GM23248 (cell line): ENCODE measurements at regions not wholly inside any gene's neighbourhood (a gene's known extent, or its start where the extent isn't known, plus 50 kb on each side); places are given as distances from the start of the nearest gene placed in this dataset.
A peak's percentile ranks its signal among the peaks of the same experiment; 100 is the strongest.

ENCODE experiments used
- DNase-seq: peaks from one replicate; pipeline ENCODE4 v3.0.0-alpha.2; 2015
- H2AFZ ChIP-seq: fragments of 200-600 bp; sonication (generic); 2 replicates; pipeline ENCODE4 v1.6.1; 2016; ENCODE audit warnings: antibody characterized with exemption
- H3F3A ChIP-seq: fragments of 200-600 bp; sonication (generic); 2 replicates; pipeline ENCODE4 v1.6.1; 2016; ENCODE audit warnings: mild to moderate bottlenecking, antibody characterized with exemption, mixed run types; ENCODE audit not compliant: insufficient read depth
- H3K27ac ChIP-seq: fragments of 200-600 bp; sonication (generic); 2 replicates; pipeline ENCODE4 v1.5.1; 2016; ENCODE audit warnings: mild to moderate bottlenecking
- H3K27me3 ChIP-seq: fragments of 200-600 bp; sonication (generic); replicated peaks from 2 replicates; pipeline ENCODE4 v1.6.1; 2016; ENCODE audit warnings: mild to moderate bottlenecking; ENCODE audit not compliant: insufficient read depth
- H3K36me3 ChIP-seq: fragments of 200-600 bp; sonication (generic); 2 replicates; pipeline ENCODE4 v1.6.1; 2016; ENCODE audit warnings: low read depth, mild to moderate bottlenecking
- H3K4me1 ChIP-seq: fragments of 200-600 bp; sonication (generic); 2 replicates; pipeline ENCODE4 v1.6.1; 2016; ENCODE audit warnings: mild to moderate bottlenecking; ENCODE audit not compliant: insufficient read depth
- H3K4me2 ChIP-seq: fragments of 200-600 bp; sonication (generic); one replicate; pipeline ENCODE4 v1.6.1; 2016; ENCODE audit warnings: mild to moderate bottlenecking; ENCODE audit not compliant: unreplicated experiment
- H3K4me3 ChIP-seq: fragments of 200-600 bp; sonication (generic); 2 replicates; pipeline ENCODE4 v1.5.1; 2016; ENCODE audit warnings: mild to moderate bottlenecking
- H3K79me2 ChIP-seq: fragments of 200-600 bp; sonication (generic); 2 replicates; pipeline ENCODE4 v1.6.1; 2016; ENCODE audit warnings: mild to moderate bottlenecking; ENCODE audit not compliant: insufficient read depth
- H3K9ac ChIP-seq: fragments of 200-600 bp; sonication (generic); 2 replicates; pipeline ENCODE4 v1.6.1; 2016; ENCODE audit warnings: mild to moderate bottlenecking
- H3K9me2 ChIP-seq: fragments of 200-600 bp; sonication (generic); 2 replicates; pipeline ENCODE4 v1.6.1; 2016; ENCODE audit warnings: mixed run types, mild to moderate bottlenecking, moderate library complexity; ENCODE audit not compliant: insufficient read depth
- H3K9me3 ChIP-seq: fragments of 200-600 bp; sonication (generic); one replicate; pipeline ENCODE4 v1.6.1; 2017; ENCODE audit warnings: low read depth
- H4K20me1 ChIP-seq: fragments of 200-600 bp; sonication (generic); 2 replicates; pipeline ENCODE4 v1.6.0; 2016; ENCODE audit not compliant: insufficient read depth
- EZH2 ChIP-seq: fragments of 200-600 bp; sonication (generic); IDR thresholded peaks from 2 replicates; pipeline ENCODE4 v1.6.1; 2018; ENCODE audit warnings: antibody characterized with exemption, mild to moderate bottlenecking; ENCODE audit not compliant: insufficient read depth, poor library complexity, severe bottlenecking
- EZH2phosphoT487 ChIP-seq: fragments of 200-600 bp; sonication (generic); IDR thresholded peaks from 2 replicates; pipeline ENCODE4 v1.6.1; 2018; ENCODE audit warnings: antibody characterized with exemption, moderate library complexity, mild to moderate bottlenecking, low read depth; ENCODE audit not compliant: insufficient read depth
- WGBS, 2 experiments: methylation state at CpG; one replicate each; pipeline ENCODE4 v1.1.6; 2015 to 2017; ENCODE audit warnings: low lambda C conversion rate in 2 of 2, low coverage in 1 of 2; ENCODE audit errors: missing lambda C conversion rate in 2 of 2; 5-methylcytosine and 5-hydroxymethylcytosine counted together
- in situ Hi-C: fragments of 300-500 bp; cut with MboI; formaldehyde crosslinking; loops from 2 replicates; pipeline ENCODE4 v1.15.0; 2020

DNA sequence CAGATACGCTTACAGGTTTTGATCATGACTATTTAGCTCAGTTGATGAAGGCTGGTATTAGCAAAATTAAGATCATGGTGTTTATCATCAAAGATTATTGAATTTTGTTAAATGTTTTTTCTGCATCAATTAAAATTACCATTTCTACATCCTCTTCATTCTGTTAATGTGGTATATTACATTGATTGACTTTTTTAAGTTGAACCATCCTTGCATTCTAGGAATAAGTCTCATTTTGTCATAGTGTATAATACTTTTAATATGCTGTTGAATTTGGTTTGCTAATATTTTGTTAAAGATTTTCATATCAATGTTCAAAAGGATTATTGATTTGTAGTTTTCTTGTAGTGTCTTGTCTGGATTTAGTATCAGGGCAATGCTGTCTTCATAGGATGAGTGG is 142.4 kb downstream of the LYPLAL1 start:
- Histone ChIP-seq H3K4me1 (peaks cover 3% of the 10 kb centered on the region; the same call in 1 of the 2 replicates), H3K27me3 (peaks cover 20% of the 10 kb centered on the region), H3K79me2 (no peaks in the 10 kb centered on the region), H3K9ac (no peak overlapping the region), H3K27ac (no peak overlapping the region), H3K9me3 (no peaks in the 10 kb centered on the region), H3K4me3 (no peak overlapping the region), H4K20me1 (no peaks in the 10 kb centered on the region), H3K36me3 (peaks cover 6% of the 10 kb centered on the region; the same call in 1 of the 2 replicates), H2AFZ (no peak overlapping the region), H3K9me2 (no peaks in the 10 kb centered on the region), H3F3A (no peaks in the 10 kb centered on the region), H3K4me2 (no peak overlapping the region)
- 88 to 95% methylated on average over 1 of the region's 1 CpG for WGBS, 2 experiments
- in situ Hi-C loops, result no loop called here
- TF ChIP-seq EZH2phosphoT487 (no peak), EZH2 (no peak)
- peak; percentile 20 for DNase-seq

DNA sequence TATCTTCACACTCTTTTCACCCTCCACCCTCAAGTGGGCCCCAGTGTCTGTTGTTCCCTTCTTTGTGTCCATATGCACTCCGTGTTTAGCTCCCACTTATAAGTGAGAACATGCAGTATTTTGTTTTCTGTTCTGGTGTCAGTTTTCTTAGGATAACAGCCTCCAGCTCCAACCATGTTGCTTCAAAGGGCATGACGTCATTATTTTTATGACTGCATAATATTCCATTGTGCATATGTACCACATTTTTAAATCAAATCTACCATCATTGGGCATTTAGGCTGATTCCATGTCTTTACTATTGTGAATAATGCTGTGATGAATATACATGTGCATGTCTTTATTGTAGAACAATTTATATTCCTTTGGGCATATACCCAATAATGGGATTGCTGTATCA is 140.3 kb downstream of the LYPLAL1 start:
- 85 to 95% methylated on average over 2 of the region's 2 CpGs for WGBS, 2 experiments
- H3K79me2 ChIP-seq, result no peaks in the 10 kb centered on the region
- H3K4me3 ChIP-seq, result no peak overlapping the region
- TF ChIP-seq EZH2phosphoT487, result no peak
- TF ChIP-seq EZH2, result no peak
- H3K27me3 ChIP-seq, result peaks cover 9% of the 10 kb centered on the region; the same call in 1 of the 2 replicates
- H4K20me1 ChIP-seq, result no peaks in the 10 kb centered on the region
- H3K36me3 ChIP-seq, result peaks cover 6% of the 10 kb centered on the region; the same call in 1 of the 2 replicates
- H3K9ac ChIP-seq, result no peak overlapping the region
- H3K9me3 ChIP-seq, result no peaks in the 10 kb centered on the region
- no peak overlapping the region for H3K27ac ChIP-seq
- H3K4me1 ChIP-seq, result peaks cover 3% of the 10 kb centered on the region; the same call in 1 of the 2 replicates
- no peak for DNase-seq
- no peaks in the 10 kb centered on the region for H3F3A ChIP-seq
- in situ Hi-C loops, result no loop called here
- H3K4me2 ChIP-seq, result no peak overlapping the region
- H3K9me2 ChIP-seq, result no peaks in the 10 kb centered on the region
- no peak overlapping the region for H2AFZ ChIP-seq

DNA sequence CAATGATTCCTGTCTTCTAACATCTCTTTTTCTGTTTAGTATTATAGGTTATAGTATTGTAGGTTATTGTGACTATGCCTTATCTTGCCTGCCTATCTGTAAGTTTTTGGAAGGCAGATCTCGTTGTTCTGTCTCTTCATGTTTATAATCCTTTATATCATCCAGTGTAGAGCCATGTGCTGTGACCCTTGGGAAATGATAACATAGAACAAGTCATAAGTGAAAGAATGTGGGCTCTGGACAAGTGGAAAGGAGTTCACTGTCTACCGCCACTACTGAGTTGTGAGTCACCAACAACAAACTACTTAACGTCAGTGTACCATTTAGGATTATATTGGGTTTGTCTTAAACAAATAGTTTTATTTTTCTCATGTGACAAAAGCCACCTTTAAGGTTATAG is 139.3 kb downstream of the LYPLAL1 start:
- no peaks in the 10 kb centered on the region for H3K27me3 ChIP-seq
- H2AFZ ChIP-seq, result no peak overlapping the region
- no peak overlapping the region for H3K4me3 ChIP-seq
- peaks cover 6% of the 10 kb centered on the region; the same call in 1 of the 2 replicates for H3K36me3 ChIP-seq
- WGBS, 2 experiments, result 62 to 68% methylated on average over 3 of the region's 3 CpGs
- peak; percentile 63 for DNase-seq
- H3K9me3 ChIP-seq, result no peaks in the 10 kb centered on the region
- H3K9ac ChIP-seq, result no peak overlapping the region
- no peaks in the 10 kb centered on the region for H3F3A ChIP-seq
- H3K79me2 ChIP-seq, result no peaks in the 10 kb centered on the region
- H3K27ac ChIP-seq, result no peak overlapping the region
- in situ Hi-C loops, result no loop called here
- H3K4me2 ChIP-seq, result no peak overlapping the region
- TF ChIP-seq EZH2 (no peak), EZH2phosphoT487 (no peak)
- no peaks in the 10 kb centered on the region for H3K9me2 ChIP-seq
- no peaks in the 10 kb centered on the region for H4K20me1 ChIP-seq
- H3K4me1 ChIP-seq, result peaks cover 3% of the 10 kb centered on the region; the same call in 1 of the 2 replicates

DNA sequence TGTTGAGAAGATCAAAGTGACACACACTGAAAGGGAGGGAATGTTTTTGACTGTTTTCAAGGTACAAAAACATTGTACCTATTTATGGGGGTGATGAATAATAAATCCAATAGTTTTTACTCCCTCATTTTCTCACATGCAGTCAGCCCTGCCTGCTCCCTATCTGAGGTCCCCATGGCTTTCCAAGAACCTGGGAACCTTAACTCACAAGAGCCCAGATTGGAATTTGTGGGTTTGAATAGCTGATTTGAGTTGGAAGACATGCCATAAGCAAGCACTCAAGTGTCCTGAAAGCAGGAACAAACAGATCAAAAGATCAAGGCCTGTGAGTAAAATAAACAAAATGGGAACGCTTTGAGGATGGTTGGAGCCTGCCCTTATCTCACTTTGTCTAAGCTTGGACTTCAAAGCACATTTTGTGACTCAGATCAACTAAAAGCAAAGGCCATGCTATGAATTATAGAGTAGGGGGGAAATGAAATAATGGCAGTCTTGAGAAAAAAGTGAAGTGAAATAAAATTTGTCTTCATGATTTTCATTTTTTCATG is 136.6 kb downstream of the LYPLAL1 start:
- Histone ChIP-seq H3K36me3 (no peaks in the 10 kb centered on the region), H3F3A (no peaks in the 10 kb centered on the region), H2AFZ (no peak overlapping the region), H3K4me3 (no peak overlapping the region), H3K9me2 (no peaks in the 10 kb centered on the region), H3K9me3 (no peaks in the 10 kb centered on the region), H3K27ac (no peak overlapping the region), H3K27me3 (no peaks in the 10 kb centered on the region), H4K20me1 (no peaks in the 10 kb centered on the region), H3K4me1 (peaks cover 3% of the 10 kb centered on the region; the same call in 1 of the 2 replicates), H3K9ac (no peak overlapping the region), H3K79me2 (no peaks in the 10 kb centered on the region), H3K4me2 (no peak overlapping the region)
- no peak for DNase-seq
- in situ Hi-C loops, result no loop called here
- 58 to 65% methylated on average over 1 of the region's 1 CpG for WGBS, 2 experiments
- no peak for TF ChIP-seq EZH2
- no peak for TF ChIP-seq EZH2phosphoT487

DNA sequence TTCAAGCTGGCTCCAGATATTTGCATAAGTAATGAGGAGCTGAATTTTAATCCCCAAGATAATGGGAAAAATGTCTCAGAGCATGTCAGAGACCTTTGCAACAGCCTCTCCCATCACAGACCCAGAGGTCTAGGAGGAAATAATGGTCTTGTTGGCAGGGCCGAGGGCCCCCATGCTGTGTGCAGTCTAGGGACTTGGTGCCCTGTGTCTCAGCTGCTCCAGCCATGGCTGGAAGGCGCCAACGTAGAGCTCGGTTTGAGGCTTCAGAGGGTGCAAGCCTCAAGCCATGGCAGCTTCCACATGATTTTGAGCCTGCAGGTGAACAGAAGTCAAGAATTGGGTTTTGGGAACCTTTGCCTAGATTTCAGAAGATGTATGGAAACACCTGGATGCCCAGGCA is 134.7 kb downstream of the LYPLAL1 start:
- in situ Hi-C loops, result no loop called here
- Histone ChIP-seq H3F3A (no peaks in the 10 kb centered on the region), H3K79me2 (no peaks in the 10 kb centered on the region), H3K4me2 (no peak overlapping the region), H2AFZ (no peak overlapping the region), H3K27me3 (no peaks in the 10 kb centered on the region), H3K9me3 (no peaks in the 10 kb centered on the region), H3K9ac (no peak overlapping the region), H3K4me3 (no peak overlapping the region), H3K36me3 (no peaks in the 10 kb centered on the region), H3K4me1 (peaks cover 16% of the 10 kb centered on the region), H4K20me1 (no peaks in the 10 kb centered on the region), H3K27ac (no peak overlapping the region), H3K9me2 (no peaks in the 10 kb centered on the region)
- DNase-seq, result no peak
- TF ChIP-seq EZH2phosphoT487, result no peak
- TF ChIP-seq EZH2, result no peak
- 83 to 90% methylated on average over 4 of the region's 4 CpGs for WGBS, 2 experiments
